Activated gamma-delta T cell (primary cell): ENCODE measurements at regions not wholly inside any gene's neighbourhood (a gene's known extent, or its start where the extent isn't known, plus 50 kb on each side); places are given as distances from the start of the nearest gene placed in this dataset.
"Not testable (repeated sequence)": the region's sequence is repeated elsewhere in the genome, so short reads cannot be mapped to it uniquely, and the experiment has no call there.

Experiments used
- DNase-seq: peaks from one replicate; lab custom pipeline; 2025; lab: John Stamatoyannopoulos, UW

DNA sequence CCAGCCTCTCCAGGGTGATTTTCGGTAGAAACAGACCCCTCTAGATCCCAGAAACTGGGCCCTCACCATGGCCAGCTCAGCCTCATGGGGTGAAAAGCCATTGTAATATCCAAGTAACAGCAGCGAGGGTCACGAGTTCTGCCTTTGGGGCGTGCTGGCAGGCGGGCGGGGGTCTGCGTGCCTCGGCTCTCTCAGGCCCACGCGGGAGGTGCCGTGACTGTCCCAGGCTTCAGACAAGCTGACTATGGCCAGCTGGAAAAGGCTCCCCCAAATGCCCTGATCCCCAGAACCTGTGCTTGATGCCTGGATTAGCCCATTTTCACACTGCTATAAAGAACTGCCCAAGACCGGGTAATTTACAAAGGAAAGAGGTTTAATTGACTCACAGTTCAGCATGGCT is 160.2 kb downstream of the LAT start:
- DNase-seq = not testable (repeated sequence)

- not testable (repeated sequence) for DNase-seq
Measured at GRCh38 chr16:29144669-29145062, 159.8 kb downstream of the LAT start.

GRCh38 chr16:29143739-29144668 is 159.2 kb downstream of the LAT start:
- not testable (repeated sequence) for DNase-seq

DNA sequence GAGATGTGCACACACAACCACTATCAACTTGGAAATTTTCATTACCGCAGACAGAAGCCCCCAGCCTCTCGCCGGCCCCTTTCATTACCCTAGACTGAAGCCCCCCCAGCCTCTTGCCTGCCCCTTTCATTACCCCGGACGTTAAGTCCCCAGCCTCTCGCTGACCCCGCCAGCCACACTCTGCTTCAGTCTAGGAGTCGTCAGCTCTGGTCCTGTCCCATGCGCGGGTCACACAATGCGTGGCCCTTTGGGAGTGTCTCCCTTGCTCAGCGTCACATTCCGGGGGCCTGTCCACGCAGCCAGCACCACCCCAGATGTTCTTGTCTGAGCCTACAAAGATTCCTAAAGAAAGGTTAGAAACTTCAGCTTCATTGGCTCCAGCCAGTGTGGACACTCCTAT is 157.7 kb downstream of the LAT start:
- DNase-seq = not testable (repeated sequence)

- no peak for DNase-seq
Measured at GRCh38 chr16:29141586-29142324, 156.9 kb downstream of the LAT start.

- not testable (repeated sequence) for DNase-seq
Measured at GRCh38 chr16:29141121-29141520, 156.3 kb downstream of the LAT start.

DNA sequence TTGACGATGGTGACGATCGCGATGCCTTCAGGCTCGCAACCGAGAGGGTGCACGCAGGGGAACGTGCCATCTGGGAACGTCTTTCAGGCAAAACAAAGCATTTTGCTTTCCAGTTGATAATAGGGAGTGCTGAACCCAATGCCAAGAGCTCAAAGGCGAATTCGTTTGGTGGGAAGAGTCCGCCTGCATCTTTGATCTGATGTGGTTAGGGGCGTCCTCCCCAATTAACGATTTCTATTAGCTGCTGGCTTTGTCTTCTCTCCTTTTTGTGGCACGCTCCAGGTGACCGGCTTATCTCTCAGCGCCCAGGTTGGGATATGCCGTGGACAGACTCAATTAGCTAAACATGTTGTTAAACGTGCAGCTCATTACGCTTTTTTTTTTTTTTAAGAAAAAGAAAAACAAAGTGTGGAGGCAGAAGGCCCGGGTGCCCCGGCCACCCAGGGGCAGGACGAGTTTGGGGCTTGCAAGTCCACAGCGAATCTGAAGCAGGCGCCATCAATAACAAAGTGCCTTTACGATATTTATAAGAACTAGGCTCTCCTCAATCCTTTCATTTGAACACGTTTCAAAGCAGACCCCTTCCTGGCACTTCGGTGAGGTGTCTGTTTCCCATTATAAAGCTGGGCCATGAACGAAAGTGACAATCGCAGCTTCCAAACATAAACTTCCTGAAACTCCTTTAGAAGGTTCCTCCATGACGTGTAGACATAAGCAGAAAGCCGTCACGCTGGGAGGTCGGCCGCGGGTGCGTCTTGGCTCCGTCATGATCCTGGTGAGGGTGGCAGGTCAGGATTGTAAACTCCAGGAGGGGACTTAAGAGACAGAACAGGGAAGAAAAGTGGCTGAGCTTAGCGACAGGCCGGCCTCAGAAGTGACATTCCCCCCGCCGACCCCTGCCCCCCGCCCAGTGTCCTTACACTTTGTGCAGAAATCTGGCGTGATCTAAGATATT is 155.3 kb downstream of the LAT start:
- not testable (repeated sequence) for DNase-seq

DNA sequence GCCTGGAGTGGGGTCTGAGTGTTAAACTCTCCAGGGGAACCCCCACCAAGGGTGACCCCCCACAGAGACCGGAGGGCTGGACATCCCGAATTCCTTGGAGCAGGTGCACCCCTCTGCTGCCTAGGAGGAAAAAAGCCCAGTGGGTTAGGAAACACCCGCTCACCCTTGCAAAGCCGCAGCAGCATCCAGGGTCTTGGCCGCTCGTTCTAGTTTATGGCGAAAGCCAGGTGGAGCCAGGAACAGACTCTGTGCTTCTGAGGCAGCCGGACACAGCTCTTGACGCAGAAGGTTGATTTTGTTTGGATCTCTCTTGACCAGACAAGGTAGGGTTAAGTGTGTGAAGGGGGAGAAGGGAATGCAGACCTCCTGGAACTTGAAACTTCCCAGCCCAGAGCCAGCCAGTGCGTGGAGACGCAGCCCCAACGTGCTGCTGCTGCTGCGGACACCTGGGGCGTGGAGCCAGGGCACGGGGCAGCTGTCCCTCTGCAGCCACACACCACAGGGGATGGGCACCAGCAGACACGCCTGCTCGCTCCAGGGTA is 154.5 kb downstream of the LAT start:
- DNase-seq = no peak

GRCh38 chr16:29138698-29139097 is 153.8 kb downstream of the LAT start:
- DNase-seq = not testable (repeated sequence)

GRCh38 chr16:29137894-29138662 is 153.2 kb downstream of the LAT start:
- not testable (repeated sequence) for DNase-seq

- DNase-seq = not testable (repeated sequence)
Measured at GRCh38 chr16:29137461-29137860, 152.6 kb downstream of the LAT start.

GRCh38 chr16:29136916-29137315 is 152.1 kb downstream of the LAT start:
- DNase-seq = not testable (repeated sequence)

GRCh38 chr16:29136046-29136696 is 151.3 kb downstream of the LAT start:
- DNase-seq = not testable (repeated sequence)

GRCh38 chr16:29135098-29135497 is 150.2 kb downstream of the LAT start:
- DNase-seq = not testable (repeated sequence)

- not testable (repeated sequence) for DNase-seq
Measured at GRCh38 chr16:29133681-29134430, 149.0 kb downstream of the LAT start.

GRCh38 chr16:29132869-29133268 is 148.0 kb downstream of the LAT start:
- DNase-seq = not testable (repeated sequence)

DNA sequence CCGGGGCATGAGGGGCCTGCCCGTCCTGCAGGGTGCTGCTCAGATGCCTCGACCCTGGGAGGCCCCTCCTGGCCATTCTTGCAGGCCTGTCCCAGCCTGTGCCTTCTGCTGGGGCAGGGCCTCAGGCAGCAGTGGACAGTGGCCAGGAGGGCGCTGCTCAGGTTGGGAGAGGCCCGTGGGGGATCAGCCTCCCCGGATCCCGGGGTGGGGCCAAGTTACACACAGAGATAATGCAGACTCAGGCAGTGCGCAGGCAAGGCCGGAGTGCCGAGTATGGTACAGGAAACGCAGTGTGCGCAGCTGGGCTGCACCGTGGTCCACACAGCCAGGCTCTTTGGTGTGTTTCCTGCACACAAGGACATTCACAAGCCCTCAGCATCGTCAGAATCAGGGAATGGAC is 147.6 kb downstream of the LAT start:
- DNase-seq = not testable (repeated sequence)

GRCh38 chr16:29130901-29131851 is 146.3 kb downstream of the LAT start:
- DNase-seq = not testable (repeated sequence)
